Fibroblast of villous mesenchyme (primary cell): ENCODE measurements at regions not wholly inside any gene's neighbourhood (a gene's known extent, or its start where the extent isn't known, plus 50 kb on each side); places are given as distances from the start of the nearest gene placed in this dataset.

Experiments
- DNase-seq: peaks from one replicate; pipeline ENCODE4 v3.0.0-alpha.2; 2010; ENCODE audit warnings: low read depth
- H3K4me3 ChIP-seq: 2 replicates; pipeline ENCODE4 v1.5.1; 2011; ENCODE audit warnings: low read depth, mild to moderate bottlenecking, low read length
- TF ChIP-seq, protein P1 (sequence below): IDR thresholded peaks from 2 replicates; pipeline ENCODE4 v1.5.1; 2012; ENCODE audit warnings: low read depth, mild to moderate bottlenecking, low read length; ENCODE audit not compliant: insufficient read depth

DNA sequence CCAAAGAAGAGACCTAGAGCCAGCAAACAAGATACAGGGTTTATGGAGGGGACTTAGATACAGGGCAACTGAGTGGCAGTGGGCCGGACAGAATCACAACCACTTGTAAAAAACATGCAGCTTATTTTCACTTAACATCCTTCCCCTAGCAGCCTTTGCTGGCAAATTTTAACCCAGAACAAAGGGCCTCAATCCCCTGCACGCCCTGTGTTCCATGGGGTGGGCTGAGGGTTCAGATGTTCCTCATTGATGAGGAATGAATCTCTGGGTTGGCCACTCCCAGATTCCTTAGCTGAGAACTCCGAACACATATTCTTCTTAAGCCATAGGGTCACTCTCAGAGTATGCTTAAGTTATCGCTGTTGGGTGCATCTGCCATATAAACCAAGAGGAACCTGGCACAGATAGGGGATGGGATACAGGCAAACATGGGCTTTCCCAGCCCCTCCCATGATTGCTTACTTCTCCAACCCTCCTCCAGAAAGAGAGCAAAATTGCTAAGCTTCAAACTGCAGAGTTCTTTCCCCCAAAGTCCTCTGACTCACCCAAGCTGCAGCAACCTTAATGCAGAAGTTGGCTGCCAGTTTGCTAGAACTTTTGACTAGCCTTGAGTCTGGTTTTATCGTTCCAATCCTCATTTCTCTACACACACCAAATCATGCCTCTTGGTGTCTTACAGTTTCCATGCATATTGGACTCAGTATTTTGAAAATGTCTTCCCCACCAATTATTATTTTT is 146.9 kb downstream of the CD47 start:
- DNase-seq: peak; percentile 4
- TF ChIP-seq, protein P1, sequence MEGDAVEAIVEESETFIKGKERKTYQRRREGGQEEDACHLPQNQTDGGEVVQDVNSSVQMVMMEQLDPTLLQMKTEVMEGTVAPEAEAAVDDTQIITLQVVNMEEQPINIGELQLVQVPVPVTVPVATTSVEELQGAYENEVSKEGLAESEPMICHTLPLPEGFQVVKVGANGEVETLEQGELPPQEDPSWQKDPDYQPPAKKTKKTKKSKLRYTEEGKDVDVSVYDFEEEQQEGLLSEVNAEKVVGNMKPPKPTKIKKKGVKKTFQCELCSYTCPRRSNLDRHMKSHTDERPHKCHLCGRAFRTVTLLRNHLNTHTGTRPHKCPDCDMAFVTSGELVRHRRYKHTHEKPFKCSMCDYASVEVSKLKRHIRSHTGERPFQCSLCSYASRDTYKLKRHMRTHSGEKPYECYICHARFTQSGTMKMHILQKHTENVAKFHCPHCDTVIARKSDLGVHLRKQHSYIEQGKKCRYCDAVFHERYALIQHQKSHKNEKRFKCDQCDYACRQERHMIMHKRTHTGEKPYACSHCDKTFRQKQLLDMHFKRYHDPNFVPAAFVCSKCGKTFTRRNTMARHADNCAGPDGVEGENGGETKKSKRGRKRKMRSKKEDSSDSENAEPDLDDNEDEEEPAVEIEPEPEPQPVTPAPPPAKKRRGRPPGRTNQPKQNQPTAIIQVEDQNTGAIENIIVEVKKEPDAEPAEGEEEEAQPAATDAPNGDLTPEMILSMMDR: no peak
- H3K4me3 ChIP-seq: no peak overlapping the region

DNA sequence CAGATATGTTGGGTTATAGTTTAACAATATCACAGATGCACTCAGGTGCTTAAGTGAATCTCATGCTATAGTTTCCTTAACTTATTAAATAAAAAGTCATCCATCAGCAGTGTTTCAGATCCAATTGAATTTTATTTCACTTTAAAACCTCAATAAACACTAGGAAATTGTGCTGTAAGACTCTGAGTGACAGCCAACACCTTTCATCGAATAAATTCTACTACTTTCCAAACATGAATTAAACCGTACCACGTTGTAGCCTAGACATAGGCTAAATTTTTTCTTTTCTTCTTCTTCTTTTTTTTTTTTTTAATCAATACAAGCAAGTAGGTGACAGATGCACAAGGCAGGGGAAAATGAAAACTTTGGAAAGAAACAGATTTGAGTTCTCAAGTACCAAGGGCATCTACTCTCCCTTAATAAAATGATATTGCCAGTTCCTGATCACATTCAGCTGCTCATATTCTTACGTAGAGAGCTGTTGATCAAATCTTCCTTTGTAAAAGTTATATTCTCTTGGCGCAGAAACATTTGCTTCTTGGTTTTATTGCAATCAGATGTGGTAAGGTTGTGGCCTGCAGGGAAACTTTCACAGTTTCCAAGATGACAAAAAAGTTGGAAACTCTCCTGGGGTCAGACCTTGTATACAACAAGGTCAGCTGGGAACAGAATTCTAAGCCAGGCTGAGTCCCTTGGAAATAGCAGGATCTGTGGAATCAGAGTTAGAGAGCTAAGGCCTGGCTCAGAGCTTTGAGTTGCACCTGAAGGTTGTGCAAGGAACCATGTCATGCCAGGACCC is 147.7 kb downstream of the CD47 start:
- TF ChIP-seq, protein P1: no peak
- DNase-seq: no peak
- H3K4me3 ChIP-seq: no peak overlapping the region

DNA sequence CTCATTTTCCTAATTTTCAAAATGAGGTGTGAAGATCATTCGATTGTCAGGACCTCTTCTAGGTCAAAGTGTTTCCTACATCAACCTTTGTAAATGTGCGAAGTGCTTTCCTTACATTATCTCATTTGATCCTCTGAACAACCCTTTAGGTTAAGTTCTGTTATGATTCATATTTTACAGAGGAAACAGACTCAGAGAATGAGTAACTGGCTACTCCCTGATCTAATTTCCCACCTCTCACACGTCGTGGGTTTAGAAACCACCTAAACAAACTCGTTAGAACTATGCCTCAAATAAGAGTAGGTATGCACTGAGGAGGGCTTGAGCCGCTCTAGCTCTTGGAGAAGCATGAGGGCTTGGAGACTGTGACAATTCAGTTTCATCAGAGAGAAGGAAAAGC is 148.6 kb downstream of the CD47 start:
- no peak for DNase-seq
- H3K4me3 ChIP-seq: no peak overlapping the region
- TF ChIP-seq, protein P1: no peak

DNA sequence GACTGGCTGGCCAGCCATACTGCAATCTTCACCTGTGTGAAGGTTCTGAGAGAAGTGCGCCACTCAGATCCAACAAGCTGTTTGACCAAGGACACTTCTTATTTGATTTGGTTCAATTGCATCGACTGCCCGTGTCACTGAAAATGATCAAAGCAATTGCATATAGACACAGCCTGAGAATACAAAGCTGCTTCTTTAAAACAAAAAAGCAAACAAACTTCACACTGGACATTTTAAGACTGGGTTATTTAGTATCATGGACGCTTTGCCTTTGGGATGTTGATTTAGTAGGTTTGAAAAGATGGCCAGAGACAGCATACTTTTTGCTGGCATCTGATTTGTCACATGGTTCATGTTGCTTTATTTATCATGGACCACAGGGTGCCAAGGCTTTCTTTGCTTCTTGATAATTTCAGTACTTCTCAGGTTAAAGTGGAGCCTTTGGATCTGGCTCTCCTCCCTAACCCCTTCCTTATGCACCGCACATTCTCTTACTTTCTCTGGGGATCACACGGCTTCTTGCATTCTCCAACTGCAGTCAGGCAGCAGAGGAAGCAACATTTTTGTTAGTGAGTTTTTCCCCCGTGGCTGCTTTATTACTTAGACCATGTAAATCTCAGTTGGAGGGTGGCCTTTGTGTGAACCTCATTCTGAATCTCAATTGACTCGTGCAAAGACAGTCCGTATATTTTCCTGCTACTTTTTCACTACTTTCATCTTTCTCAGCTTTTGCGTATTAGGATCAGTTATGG is 151.0 kb downstream of the CD47 start:
- H3K4me3 ChIP-seq: no peak overlapping the region
- no peak for DNase-seq
- TF ChIP-seq, protein P1: no peak

DNA sequence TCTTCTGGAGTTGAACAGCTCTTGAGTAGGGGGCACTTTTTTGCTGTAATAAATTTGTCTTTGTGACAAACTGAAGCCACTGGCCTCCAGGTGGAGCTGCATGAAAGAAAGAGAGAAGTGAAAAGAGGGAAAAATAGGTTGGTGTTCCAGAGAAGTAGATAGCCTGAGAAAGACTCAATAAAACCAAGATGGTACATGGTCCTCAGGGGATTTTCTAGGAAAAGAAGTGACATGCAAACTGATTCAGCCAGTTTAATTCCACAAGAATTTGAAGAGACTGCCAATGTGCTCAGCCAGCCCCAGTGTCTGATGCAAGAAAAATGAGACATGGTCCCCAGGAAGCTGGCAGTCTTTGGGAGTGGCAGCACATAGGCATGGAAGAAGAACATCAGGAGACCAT is 152.7 kb downstream of the CD47 start:
- no peak overlapping the region for H3K4me3 ChIP-seq
- DNase-seq: peak; percentile 45

DNA sequence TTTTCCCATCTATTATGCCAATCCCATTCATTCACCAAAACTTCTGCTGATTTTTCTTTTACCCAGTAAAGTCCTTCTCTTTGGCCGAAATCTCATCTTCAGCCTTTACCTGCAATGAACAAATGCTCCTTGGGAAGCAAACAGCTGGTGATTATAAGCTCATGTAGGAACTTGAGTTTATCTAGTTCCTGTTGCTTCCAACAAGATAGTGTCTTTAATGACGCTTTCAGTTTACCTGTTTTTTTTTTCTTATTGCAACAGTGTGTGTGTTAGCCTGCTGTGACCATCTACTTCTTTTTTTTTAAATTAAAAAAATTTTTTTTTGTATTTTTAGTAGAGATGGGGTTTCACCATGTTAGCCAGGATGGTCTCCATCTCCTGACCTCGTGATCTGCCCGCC is 156.0 kb downstream of the CD47 start:
- TF ChIP-seq, protein P1: no peak
- H3K4me3 ChIP-seq: no peak overlapping the region
- no peak for DNase-seq

More for the DNA sequence above, 152.7 kb downstream of the CD47 start:
- TF ChIP-seq, protein P1: peak; percentile 57
